H54 (cell line): ENCODE measurements at regions not wholly inside any gene's neighbourhood (a gene's known extent, or its start where the extent isn't known, plus 50 kb on each side); places are given as distances from the start of the nearest gene placed in this dataset.

Experiments used
- DNase-seq: peaks from one replicate; pipeline ENCODE4 v3.0.0; 2011; ENCODE audit warnings: low spot score, mixed read lengths; ENCODE audit not compliant: insufficient read length
- FAIRE-seq: peaks from 3 replicates; lab custom pipeline; 2011; peaks lifted over from hg19 to GRCh38; lab: Jason Lieb, UNC
- POLR2A ChIP-seq: IDR thresholded peaks from 2 replicates; pipeline ENCODE4 v1.6.1; 2011; ENCODE audit warnings: low read depth, mild to moderate bottlenecking, low read length

DNA sequence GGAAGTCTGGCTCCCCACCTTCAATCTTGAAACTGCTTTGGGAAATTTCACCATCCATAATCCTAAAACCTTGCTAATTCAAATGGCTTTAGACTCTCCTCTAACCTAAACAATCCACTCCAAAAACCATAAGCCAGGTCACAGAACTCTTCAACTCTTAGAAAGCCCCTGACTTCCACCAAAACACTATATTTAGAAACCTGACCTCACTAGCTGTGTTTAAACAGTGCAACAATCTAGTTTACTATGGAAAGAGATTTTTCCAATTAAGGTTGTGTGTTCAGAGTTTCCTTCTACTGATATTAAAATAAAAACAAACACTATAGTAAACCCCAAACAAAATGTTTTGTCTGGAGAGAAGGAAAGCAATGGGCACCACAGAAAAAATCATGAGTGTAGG is 308.1 kb downstream of the OSR1 start:
- DNase-seq (no peak), FAIRE-seq (no peak)
- no peak for TF ChIP-seq POLR2A

- DNase-seq (no peak), FAIRE-seq (no peak)
- TF ChIP-seq POLR2A = no peak
These were observed 309.7 kb downstream of the OSR1 start for GRCh38 chr2:19048593-19049266.

DNA sequence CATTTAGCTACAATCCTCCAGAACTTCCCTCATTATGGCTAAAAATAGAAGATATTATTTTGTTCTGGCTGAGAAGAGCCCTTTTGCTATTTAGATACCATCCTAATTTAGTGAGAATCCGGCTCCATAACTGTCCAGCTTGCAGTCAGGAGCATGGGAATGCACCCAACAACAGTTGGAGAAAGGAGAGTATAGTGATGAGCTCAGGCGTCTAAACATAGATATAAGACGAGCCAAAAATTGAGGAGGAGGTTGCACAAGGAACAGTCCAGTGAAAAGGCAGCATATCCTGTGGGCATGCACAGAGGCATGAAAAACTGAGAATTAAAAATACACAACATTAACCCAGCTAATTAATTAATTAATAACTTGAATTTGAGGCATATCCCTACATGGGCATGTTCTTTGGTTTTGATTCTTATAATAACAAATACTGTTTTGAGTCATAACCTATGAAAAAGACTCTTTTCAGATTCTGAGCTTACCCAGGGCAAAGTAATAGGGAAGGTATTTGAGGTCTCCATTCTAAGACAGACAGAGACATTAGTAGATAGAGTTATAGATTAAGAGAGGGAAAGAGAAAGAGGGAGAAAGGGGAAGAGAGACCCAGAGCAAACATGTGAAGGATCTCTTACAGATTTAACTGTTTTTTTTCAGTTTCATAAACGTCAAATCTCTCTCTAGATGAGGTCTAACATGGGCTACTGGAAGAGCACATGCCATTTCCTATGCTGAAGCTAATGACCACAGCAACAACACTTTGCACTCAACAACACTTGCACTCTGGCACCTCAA is 311.2 kb downstream of the OSR1 start:
- DNase-seq (no peak), FAIRE-seq (no peak)

GRCh38 chr2:19045151-19045550 is 313.3 kb downstream of the OSR1 start:
- FAIRE-seq = no peak
- DNase-seq = no peak
- TF ChIP-seq POLR2A = no peak

More for the DNA sequence above, 311.2 kb downstream of the OSR1 start:
- TF ChIP-seq POLR2A = no peak

DNA sequence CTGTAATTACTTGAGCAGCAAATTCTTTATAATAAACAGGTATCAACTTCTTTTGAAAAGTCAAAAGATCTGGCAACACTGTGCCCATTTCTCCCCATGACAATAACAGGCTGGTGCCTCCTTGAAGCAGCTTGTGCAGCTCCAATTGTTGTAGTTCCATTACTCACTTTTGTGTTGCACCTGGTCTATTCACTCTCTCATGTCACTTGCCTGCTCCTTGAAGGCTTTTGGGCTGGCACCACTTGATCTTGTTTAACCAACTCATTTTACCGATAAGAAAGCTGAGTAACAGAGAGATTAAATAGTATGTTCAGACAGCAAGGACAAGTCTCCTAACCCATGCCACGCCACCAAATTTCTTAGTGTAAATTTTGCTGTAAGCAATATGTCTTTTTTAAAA is 314.5 kb downstream of the OSR1 start:
- FAIRE-seq (no peak), DNase-seq (no peak)
- TF ChIP-seq POLR2A = no peak

DNA sequence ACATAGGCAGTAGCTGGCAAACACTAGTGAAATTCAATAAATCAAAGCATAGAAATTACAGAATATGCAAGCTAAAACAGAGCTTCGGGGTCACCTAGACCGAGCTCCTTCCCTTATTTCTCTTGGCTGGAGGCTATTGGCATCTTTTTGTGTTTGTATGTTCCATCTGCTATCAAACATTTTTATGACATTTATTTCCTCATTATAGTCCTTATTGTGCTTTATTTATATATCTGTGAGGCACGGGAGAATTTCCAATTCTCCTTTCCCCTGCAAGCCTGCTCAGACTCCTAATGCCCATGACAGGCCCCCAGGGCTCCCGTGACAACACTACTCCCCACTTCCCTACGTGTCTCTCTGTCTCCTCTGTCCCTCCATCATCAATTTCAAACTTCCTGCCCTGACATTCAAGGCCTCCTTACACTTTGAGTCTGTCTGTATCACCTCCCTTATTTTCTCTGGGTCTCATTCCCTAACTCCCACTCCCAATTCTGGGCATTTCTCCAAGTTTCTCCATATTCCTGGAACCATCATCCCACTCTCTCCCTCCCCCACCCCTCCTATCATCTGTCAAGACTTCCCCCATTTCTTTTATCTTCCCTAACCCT is 316.9 kb downstream of the OSR1 start:
- DNase-seq = no peak
- FAIRE-seq = no peak
- no peak for TF ChIP-seq POLR2A

DNA sequence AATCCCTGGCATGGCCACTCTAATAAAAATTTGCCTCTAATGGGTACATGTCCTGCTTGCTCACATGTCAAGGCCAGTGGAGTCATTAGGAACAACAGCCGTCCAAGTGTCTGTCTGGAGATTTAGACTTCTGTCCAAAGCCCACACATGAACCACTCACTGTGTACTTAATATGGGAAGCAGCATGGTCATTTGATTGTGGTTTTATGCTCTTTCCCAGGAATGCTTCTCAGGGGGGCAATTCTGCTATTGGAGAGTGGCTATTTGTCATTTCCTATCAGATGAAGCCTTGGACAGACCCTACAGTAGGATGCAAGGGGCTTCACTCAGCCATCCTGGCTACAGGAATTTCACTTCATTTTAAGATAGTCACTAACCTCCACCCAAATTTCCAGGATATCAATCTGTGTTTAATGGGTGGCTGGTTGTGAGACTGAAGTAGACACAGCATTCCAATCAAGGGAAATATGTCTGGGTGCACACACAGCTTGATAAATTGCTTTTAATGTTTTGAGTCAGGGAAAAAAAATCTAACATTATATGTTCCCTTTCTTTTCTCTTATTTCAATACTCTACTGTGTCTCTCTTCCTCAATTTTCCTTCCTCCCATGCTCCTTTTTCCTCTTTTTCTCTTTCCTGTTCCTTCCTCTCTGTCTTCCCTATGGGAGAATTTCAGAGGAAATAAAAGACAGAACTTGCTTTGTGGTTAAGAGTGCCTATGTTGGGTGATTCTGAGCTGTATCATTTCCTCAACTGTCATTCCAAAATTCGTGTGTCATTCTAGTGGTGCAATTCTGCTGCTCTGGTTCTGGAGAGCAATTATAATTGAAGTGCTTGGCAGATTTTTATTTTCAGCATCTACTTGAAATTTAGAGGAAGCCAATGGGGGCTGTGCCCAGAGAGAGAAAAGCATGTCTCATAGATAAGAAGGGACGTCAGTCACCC is 320.1 kb downstream of the OSR1 start:
- peak; percentile 9 for DNase-seq
- FAIRE-seq = peak; percentile 78
- TF ChIP-seq POLR2A = no peak

DNA sequence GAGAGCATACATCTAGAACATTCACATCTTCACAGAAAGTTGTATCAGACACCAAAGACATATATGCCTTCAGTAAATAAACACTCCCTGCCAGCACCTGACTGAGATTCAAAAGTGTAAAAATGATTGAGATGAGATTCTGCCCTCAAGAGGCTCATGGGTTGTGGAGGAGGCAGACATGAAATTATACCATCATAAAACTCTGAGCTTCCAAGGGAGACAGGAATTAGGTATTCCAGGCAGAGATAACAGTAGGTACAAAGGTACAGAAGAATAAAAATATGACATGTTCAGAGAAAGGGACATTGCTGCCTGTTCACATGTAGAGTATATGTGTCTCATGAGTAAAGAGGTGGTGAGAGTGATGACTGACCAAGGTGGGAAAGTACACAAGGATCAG is 322.3 kb downstream of the OSR1 start:
- DNase-seq (no peak), FAIRE-seq (no peak)
- TF ChIP-seq POLR2A = no peak

DNA sequence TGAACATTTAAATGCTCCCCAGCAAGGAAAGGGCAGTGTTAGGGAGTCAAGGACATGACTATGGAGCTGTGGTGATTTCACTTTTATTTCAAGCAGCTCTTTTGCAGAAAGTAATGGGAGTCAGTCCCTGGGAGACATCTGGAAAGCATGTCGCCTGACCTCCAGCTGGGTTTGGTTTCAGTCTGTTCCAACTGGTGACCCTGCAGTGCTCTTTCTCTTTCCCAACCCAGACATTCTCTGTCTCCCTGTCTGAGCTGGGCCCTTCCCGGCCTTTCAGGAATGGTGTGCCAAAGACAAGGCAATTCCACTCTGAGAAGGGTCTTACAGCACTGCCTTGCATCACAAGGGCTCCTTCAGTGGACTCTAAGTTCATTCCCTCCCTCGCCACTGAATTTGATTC is 323.2 kb downstream of the OSR1 start:
- no peak for FAIRE-seq
- no peak for DNase-seq
- no peak for TF ChIP-seq POLR2A

GRCh38 chr2:19033240-19033639 is 325.2 kb downstream of the OSR1 start:
- DNase-seq (no peak), FAIRE-seq (no peak)
- TF ChIP-seq POLR2A = no peak

- DNase-seq (no peak), FAIRE-seq (no peak)
- TF ChIP-seq POLR2A = no peak
These were observed 326.8 kb downstream of the OSR1 start for GRCh38 chr2:19031642-19032041.

- no peak for DNase-seq
- no peak for TF ChIP-seq POLR2A
- FAIRE-seq = no peak
These were observed 328.8 kb downstream of the OSR1 start for GRCh38 chr2:19029655-19030054.

DNA sequence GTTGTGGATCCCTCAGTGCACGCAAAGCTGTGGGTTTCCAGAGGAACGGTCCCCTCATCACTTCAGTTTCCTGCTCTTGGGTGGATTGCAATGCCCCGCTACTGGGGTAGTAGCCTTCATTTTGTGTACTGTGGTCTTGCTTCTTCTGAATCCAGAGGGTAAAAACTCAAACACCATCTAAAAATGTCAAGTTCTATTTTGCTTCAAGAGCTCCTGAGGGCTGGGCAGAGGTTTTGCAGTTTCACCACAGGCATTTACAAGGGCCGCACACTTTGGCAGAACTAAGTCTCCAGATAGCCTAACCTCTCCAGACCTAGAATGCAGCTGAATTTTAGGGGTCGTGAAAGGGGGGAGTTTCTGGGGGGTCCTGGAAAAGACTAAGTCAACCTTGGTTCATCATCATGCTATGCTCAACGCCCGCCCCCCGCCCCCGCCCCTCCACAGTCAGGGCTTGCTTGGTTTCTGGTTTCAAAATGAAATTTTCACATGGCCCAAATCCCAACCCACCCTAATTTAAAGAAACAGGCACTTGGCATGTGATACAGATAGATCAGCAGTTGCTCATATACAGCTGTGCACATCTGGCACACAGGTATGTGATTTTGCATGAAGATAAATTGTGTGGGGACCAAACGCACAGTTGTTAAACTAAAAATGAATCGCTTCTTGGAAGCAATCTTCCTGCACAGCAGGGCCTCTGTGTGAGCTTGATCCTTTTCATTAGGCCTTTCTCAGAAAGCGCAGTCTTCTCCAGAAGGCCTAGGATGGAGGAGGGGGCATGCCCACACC is 329.6 kb downstream of the OSR1 start:
- FAIRE-seq = no peak
- TF ChIP-seq POLR2A = no peak
- DNase-seq = no peak
